Retinal pigment epithelial cell (primary cell): ENCODE measurements at regions not wholly inside any gene's neighbourhood (a gene's known extent, or its start where the extent isn't known, plus 50 kb on each side); places are given as distances from the start of the nearest gene placed in this dataset.

ENCODE experiments used
- DNase-seq: peaks from one replicate; pipeline ENCODE4 v3.0.0-alpha.2; 2010; ENCODE audit warnings: low read depth
- H3K4me3 ChIP-seq: 2 replicates; pipeline ENCODE4 v1.5.1; 2011; ENCODE audit warnings: mild to moderate bottlenecking, low read length, control low read depth, moderate library complexity
- CTCF ChIP-seq: conservative IDR thresholded peaks from 2 replicates; pipeline ENCODE4 v1.5.1; 2011; ENCODE audit warnings: low read depth, low read length, control low read depth, inconsistent platforms

- DNase-seq = no peak
- TF ChIP-seq CTCF = no peak
- no peak overlapping the region for H3K4me3 ChIP-seq
Observed at GRCh38 chr1:47591801-47592200, 154.0 kb downstream of the FOXD2 start.

- no peak overlapping the region for H3K4me3 ChIP-seq
- DNase-seq = no peak
- TF ChIP-seq CTCF = no peak
Observed at GRCh38 chr1:47592296-47593012, 154.6 kb downstream of the FOXD2 start.

GRCh38 chr1:47593013-47593568 is 155.2 kb downstream of the FOXD2 start:
- TF ChIP-seq CTCF = no peak
- H3K4me3 ChIP-seq = no peak overlapping the region
- DNase-seq = no peak

GRCh38 chr1:47593598-47594285 is 155.9 kb downstream of the FOXD2 start:
- DNase-seq = no peak
- TF ChIP-seq CTCF = no peak
- no peak overlapping the region for H3K4me3 ChIP-seq

GRCh38 chr1:47594627-47595026 is 156.8 kb downstream of the FOXD2 start:
- no peak for DNase-seq
- no peak for TF ChIP-seq CTCF
- no peak overlapping the region for H3K4me3 ChIP-seq

GRCh38 chr1:47596328-47596727 is 158.5 kb downstream of the FOXD2 start:
- no peak for TF ChIP-seq CTCF
- no peak for DNase-seq
- H3K4me3 ChIP-seq = no peak overlapping the region
